ENCODE measurements at regions not wholly inside any gene's neighbourhood (a gene's known extent, or its start where the extent isn't known, plus 50 kb on each side); places are given as distances from the start of the nearest gene placed in this dataset.

- Histone ChIP-seq H3K9me3 (no peaks in the 10 kb centered on the region), H3K4me3 (no peak overlapping the region), H3K27ac (no peak overlapping the region), H3K36me3 (no peaks in the 10 kb centered on the region), H3K27me3 (no peaks in the 10 kb centered on the region), H3K4me1 (no peaks in the 10 kb centered on the region)
- intact Hi-C loops (cut with DNase I), result no loop called here
- DNase-seq, result no peak
- TF ChIP-seq CTCF (IDR thresholded peaks at IDR 0.05), result no peak
- TF ChIP-seq POLR2A (IDR thresholded peaks at IDR 0.05), result no peak
- 43 to 63% methylated on average over 1 to 4 of the region's 4 CpGs for whole genome bisulfite sequencing, 2 donors
Observed at GRCh38 chr14:87725318-87725717, 267.7 kb downstream of the GALC start.

GRCh38 chr14:87712396-87713090 is 280.4 kb downstream of the GALC start:
- no peak for DNase-seq
- no peak for TF ChIP-seq CTCF (IDR thresholded peaks at IDR 0.05)
- no peak for TF ChIP-seq POLR2A (IDR thresholded peaks at IDR 0.05)
- Histone ChIP-seq H3K36me3 (no peaks in the 10 kb centered on the region), H3K4me1 (no peaks in the 10 kb centered on the region), H3K27ac (no peak overlapping the region), H3K27me3 (no peaks in the 10 kb centered on the region), H3K4me3 (no peak overlapping the region), H3K9me3 (no peaks in the 10 kb centered on the region)
- intact Hi-C loops (cut with DNase I), result no loop called here
- 58 to 61% methylated on average over 6 of the region's 6 CpGs for WGBS, 2 donors

- intact Hi-C loops (cut with DNase I), result no loop called here
- Histone ChIP-seq H3K27me3 (no peaks in the 10 kb centered on the region), H3K36me3 (no peaks in the 10 kb centered on the region), H3K4me1 (no peaks in the 10 kb centered on the region), H3K27ac (no peak overlapping the region), H3K9me3 (no peaks in the 10 kb centered on the region), H3K4me3 (no peak overlapping the region)
- no peak for TF ChIP-seq POLR2A (IDR thresholded peaks at IDR 0.05)
- TF ChIP-seq CTCF (IDR thresholded peaks at IDR 0.05), result no peak
- DNase-seq, result no peak
- 14 to 25% methylated on average over 1 of the region's 1 CpG for WGBS, 2 donors
Observed at GRCh38 chr14:87705439-87705896, 287.5 kb downstream of the GALC start.

GRCh38 chr14:87698481-87698880 is 294.5 kb downstream of the GALC start:
- DNase-seq, result no peak

GRCh38 chr14:87696485-87696884 is 296.5 kb downstream of the GALC start:
- DNase-seq, result no peak
- Histone ChIP-seq H3K4me3 (no peak overlapping the region), H3K36me3 (no peaks in the 10 kb centered on the region), H3K9me3 (no peaks in the 10 kb centered on the region), H3K27ac (no peak overlapping the region), H3K27me3 (no peaks in the 10 kb centered on the region), H3K4me1 (no peaks in the 10 kb centered on the region)
- TF ChIP-seq CTCF (IDR thresholded peaks at IDR 0.05), result no peak
- TF ChIP-seq POLR2A (IDR thresholded peaks at IDR 0.05), result no peak
- 17 to 56% methylated on average over 1 of the region's 1 CpG for WGBS, 2 donors
- intact Hi-C loops (cut with DNase I), result no loop called here

More at GRCh38 chr14:87698481-87698880, 294.5 kb downstream of the GALC start:
- no peak for TF ChIP-seq CTCF (IDR thresholded peaks at IDR 0.05)
- Histone ChIP-seq H3K4me3 (no peak overlapping the region), H3K27me3 (no peaks in the 10 kb centered on the region), H3K27ac (no peak overlapping the region), H3K36me3 (no peaks in the 10 kb centered on the region), H3K9me3 (no peaks in the 10 kb centered on the region), H3K4me1 (no peaks in the 10 kb centered on the region)
- intact Hi-C loops (cut with DNase I), result no loop called here
- WGBS, 2 donors, result 68 to 75% methylated on average over 3 of the region's 3 CpGs

Data from esophagus squamous epithelium (tissue), 5 donors.